UCSD-AML1 (cell line): ENCODE measurements at regions not wholly inside any gene's neighbourhood (a gene's known extent, or its start where the extent isn't known, plus 50 kb on each side); places are given as distances from the start of the nearest gene placed in this dataset.
"Not testable (repeated sequence)": the region's sequence is repeated elsewhere in the genome, so short reads cannot be mapped to it uniquely, and the experiment has no call there.

Source experiments
- DNase-seq: peaks from one replicate; lab custom pipeline; 2025; ENCODE audit not compliant: unreplicated experiment; lab: John Stamatoyannopoulos, UW

DNA sequence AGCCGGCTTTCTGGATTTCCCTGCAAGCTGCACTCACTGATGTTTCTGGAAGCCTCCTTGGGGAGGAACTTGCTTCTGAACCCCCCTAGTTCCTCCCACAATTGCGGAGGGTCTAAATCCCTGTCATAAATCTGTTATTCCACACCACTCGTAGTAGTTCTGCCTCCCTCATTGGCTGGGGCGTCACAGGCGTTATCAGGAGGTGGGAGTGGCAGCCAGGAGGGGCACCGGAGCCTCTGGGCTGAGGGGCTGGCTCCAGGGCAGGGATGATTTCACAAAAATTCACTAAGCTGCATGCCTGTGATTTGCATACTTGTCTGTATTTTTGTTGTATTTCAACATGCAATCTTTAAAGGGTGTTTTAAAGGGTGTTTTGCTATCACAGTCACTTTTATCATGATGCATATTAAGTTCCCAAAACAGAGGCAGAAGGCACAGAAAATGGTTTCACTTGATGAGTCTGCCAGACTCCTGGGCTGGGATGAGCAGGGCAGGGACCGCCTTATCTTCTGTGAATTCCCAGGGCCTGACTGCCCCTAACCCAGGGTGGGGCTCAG, 176.2 kb upstream of the FOXF1 start:
- no peak for DNase-seq

DNA sequence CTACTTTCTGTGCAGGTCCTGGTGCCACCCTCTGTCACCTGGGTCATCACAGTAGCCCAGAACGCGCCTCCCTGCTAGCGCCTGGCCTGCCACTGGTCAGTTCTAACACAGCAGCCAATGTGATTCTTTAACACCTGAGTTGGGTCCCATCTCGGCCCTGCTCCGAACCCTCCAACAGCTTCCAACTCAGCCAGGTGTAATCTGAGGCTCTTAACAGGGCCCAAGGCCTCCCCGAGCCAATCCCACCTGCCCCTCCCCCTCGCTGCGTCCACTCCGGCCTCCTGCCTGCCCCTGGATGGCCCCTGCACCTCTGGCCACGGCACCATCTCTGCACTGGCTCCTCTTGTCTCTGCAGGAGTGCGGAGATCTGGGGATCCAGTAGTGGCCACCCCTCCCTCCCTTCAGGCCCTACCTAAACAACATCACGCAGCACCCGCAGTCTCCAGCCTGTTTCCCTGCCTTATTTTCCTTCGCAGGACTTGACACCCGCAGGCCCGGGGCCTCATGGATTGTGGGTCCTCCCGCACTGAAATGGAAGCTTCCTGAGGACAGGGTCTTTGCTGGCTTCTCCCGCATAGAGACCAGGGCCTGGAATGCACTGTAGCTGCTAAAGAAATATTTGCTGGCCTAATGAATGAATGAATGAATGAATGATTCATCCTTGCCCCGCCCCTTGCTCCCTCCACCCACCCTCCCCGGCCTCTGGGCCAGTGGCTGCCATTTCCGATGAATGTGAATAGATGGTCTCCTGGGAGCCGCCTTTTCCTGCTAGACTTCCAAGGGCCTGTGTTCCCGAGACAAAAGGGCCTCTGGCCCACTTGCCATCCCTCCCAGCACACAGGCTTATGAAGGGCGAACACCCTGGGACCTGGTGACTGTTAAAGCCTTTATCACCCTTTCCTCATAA, 174.8 kb upstream of the FOXF1 start:
- DNase-seq, result no peak

DNA sequence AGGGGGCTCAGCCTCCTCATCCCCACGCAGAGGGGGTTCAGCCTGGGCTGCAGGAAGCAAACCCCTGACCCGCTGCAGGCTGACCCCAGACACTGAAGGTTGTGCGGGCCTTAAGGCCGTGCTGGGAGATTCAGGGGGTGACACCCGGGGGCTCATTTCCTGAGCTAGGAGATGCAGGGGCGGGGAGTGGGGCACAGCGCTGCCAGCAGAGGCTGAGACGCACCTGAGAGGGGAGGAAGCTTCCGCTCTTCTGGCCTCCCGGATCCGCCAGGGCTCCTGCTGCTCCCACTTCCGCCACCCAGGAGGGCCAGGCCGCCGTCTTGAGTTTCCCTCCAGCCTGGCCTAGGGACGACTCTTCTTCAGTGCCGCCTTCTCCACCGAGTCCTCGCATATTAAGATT, 173.2 kb upstream of the FOXF1 start:
- no peak for DNase-seq

DNA sequence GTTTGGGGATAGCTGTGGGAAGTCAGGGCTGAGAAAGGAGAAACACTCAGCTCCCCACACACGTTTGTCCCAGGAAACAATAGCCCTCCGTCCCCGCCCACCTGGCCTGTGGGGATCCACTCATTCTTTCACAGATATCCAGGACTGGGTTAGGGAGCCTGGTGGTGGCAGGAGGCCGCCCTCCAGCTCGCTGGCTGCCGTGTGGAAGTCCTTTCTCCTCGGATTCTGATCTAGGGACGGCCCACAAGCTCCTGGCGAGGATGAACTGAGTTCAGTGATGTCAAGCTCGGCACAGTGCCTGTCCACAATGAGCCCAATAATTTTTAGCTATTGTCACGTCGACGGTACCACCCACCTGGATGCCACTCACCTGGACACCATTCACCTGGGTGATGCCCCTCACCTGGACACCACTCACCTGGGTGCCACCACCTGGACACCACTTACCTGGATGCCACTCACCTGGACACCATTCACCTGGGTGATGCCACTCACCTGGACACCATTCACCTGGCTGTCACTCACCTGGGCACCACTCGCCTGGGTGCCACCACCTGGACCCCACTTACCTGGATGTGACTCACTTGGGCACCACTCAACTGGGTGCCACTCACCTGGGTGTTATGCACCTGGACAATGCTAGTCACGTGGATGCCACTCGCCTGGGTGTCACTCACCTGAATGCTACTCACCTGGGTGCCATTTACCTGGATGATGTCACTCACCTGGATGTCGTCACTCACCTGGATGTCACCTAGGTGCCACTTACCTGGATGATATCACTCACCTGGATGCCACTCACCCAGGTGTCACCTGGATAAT, 172.5 kb upstream of the FOXF1 start:
- no peak for DNase-seq

DNA sequence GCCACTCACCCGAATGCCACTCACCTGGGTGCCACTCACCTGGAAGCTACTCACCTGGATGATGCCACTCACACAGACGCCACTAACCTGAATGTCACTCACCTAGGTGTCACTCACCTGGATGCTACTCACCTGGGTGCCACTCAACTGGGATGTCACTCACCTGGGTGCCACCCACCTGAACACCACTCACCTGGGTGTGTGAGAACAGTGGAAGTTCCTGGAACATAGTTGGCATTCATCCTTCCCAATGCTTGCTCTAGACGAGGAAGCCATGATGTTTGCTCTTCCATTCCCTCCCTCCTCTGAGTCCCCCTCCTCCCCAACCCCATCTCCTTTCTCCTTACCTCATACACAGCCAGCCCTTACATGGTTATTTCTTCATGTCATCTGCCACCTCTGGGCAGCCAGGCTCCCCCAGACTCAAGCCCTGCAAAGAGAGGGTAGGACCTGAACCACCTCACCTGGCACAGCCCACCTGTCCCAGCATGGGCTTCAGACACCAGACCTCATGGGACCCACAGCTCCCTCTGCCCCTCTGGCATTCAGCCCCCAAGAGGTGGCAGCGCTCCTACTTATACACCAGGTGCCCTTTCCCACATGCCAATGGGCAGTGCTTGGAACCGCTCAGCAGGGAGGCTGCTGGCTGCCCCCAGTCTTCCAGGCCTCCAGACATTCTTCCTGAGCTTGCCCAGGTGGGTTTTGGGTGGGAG, 171.8 kb upstream of the FOXF1 start:
- no peak for DNase-seq

DNA sequence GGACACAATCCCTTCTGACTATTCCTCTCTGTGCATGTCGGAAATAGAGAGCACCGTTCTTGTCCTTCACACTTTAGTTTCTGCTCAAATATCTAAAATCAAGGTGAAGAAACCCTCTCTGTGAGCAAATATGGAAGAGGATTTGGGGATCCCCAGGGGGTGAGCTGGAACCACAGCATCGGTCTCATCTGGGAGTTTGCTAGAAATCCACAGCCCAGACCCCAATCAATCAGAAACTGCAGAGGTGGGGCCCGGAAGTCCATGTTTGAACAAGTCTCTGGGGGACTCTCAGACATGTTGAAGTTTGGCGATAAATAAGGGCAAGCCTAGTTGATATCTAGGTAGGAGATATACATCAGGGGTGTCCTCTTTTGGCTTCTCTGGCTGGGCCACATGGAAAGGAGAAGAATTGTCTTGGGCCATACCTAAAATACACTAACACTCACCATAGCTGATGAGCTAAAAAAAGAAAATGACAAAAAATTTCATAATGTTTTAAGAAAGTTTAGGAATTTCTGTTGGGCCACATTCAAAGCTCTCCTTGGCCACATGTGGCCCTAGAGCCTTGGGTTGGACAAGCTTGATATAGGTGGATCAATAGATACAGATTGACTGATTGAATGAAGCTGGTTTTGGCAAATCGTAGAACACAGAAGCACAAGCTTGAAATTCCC, 168.0 kb upstream of the FOXF1 start:
- no peak for DNase-seq

DNA sequence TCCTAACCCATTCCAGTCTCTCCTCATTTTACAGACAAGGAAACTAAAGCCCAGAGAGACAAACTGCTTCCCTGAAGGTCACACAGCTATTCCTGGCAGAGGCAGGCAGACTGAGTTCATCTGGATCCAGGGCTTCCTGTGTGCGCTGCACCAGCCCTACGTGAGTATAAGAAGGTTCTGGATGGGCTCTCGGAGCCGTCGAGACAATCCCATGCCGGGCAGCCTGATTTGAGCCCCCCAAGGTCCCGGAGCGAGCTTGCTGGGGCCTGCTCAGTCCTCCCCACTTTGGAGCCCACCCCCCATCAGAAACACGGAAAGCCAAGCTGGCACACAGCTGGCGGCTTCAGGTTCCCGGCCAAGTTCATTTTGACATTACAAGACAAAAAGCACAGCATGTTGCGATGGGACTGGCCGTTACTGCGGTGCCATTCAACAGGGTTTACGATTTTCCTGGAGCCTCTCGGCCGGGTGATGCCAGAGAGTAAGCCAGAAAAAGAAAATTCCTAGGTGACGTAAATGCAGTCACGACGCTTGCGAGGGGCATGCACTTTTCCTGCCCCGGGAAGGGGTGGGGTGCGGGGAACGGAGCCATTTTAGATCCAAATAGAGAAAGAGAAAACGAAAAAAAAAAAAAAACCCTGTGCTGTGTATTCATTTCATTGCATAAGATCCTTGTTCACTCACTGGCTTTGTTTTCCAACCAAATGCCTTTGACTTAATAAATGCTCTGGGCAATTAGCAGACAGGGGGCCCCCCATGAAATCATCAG, 167.1 kb upstream of the FOXF1 start:
- no peak for DNase-seq

DNA sequence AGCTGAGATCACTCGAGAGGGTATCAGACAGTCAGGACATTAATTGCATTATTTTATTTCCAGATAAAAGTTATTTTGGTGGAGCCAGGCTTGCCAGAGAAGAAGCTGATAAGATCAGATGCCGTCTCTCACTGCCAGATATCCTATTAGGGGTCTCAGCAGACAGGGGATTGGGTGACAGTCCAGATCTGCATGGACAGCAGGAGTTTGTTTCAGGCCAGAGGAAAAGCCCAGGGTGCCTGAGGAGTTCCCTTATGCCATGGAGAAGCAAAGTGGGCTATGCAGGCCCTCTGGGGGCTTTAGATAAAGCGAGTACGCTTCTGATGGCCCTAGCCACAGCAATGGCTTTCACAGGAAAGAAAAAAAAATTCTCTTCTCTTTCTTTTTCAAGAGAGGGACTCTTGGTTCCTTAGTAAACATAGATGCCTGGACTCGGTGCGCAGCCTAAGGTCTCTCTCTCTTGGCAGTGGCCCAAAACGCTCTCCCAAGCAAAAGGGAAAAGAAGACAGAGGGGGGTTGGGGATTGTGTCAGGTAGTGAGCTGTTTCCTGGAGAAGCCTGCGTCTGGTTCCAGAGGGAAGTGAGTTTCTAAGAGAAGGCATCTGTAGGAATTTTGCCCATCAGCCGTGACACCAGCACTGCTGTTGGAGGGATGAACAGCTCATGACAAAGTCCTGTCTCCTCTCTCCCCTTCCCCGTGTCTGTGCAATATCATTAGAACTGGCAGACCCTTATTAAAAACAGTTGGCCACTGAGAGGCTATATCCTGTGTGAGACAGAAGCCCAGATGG, 166.3 kb upstream of the FOXF1 start:
- DNase-seq, result no peak

DNA sequence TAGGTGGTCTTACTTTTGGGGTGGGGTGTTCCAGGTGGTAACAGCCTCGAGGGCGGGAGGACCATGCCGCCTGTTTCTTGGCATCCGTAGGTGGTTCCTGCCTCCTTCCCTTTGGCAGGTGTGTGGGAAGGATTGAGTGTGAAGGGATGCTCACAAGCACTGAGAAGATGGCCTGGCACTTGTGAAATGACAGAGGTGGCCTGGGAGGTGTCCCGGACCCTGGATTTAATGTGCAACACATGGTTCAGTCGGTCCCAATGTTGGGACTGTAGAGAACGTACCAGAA, 165.8 kb upstream of the FOXF1 start:
- no peak for DNase-seq

DNA sequence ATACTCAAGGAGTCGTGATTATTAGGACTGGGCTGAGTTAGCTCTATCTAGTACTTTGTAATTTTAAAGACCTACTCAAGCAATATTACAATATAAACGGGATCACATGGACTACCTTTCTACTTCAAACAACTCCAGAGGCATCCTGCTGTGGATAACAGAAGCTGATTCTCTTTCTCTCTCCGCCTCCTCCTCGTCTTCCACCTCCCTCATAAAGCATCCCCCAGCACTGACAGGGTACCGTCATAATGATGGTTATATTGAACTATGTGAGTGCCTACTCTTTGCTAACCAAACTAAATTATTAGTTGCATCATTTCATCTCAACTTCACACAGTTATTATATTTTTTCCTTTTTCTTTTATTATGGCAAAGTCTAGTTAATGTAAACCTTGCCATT, 165.4 kb upstream of the FOXF1 start:
- DNase-seq, result no peak

DNA sequence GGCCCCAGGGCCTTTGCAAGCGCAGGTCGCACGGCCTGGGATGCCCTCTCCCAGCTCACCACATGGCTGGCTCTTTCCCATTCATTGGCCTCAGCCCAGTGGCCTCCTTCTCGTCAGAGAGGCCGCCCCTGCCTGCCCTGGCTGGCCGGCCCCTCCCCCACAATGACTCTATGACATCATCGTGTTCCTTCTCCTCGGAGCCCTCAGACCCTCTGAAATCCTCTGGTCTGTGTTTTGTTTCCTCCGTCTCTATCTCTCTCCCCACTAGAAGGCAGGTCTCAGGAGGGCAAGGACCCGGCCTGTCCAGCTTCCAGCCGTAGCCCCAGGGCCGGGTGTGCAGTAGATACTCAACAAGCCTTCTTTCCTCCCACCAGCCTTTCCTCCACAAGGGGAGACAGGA, 164.8 kb upstream of the FOXF1 start:
- no peak for DNase-seq

DNA sequence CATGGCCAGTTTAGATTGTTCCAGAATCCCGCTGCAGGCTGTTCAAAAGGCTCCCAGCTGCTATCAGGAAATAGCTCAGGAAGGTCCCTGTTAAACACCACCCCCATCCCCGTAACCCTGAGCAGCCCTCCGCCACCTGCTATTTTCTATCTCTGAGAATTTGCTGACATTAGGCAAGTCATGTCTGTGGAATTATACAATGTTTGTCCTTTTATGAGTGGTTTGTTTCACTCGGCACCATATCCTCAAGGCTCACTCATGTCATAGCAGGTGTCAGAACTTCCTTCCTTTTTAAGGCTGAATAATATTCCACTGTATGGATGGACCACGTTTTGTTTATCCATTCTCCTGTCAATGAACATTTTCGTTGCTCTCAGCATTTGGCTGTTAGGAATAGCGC, 164.3 kb upstream of the FOXF1 start:
- no peak for DNase-seq

DNA sequence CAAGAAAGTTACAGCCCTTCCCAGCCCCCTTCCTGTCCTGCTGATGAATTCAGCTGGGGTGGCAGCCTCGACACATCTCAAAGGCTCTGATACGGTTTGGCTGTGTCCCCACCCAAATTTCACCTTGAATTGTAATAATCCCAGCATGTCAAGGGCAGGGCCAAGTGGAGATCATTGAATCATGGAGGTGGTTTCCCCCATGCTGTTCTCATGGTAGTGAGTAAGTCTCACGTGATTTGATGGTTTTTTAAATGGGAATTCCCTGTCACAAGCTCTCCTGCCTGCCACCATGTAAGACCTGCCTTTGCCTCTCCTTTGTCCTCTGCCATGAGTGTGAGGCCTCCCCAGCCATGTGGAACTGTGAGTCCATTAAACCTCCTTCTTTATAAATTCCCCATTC, 163.2 kb upstream of the FOXF1 start:
- no peak for DNase-seq

DNA sequence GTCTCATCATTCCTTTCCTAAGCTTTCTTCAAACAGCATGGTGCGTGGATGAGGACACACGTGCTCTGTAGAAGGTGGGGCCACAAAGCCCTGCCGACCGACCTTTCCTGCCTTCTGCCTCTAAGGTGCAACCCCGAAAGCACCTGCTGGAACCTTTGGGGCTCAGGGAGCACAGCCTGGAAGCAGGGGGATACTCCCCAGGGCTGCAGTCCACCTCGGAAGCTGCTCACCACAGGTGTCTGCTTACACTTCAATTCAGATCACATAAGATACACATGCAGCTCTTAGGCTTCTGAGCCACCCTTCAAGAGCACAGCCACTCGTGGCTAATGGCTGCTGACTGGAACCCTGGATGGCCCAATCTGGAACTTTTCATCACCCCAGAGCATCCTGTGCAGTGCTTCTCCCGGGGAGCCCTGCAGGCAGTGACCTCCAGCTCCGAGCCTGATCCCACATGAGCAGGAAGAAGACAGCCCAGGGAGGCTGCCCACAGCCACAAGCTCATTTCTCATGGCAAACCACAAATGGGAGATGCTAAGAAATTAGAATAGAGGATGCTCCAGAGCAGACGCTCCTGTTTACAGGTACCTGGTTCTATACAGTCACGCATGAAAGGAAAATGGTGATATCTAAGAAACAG, 162.3 kb upstream of the FOXF1 start:
- no peak for DNase-seq

DNA sequence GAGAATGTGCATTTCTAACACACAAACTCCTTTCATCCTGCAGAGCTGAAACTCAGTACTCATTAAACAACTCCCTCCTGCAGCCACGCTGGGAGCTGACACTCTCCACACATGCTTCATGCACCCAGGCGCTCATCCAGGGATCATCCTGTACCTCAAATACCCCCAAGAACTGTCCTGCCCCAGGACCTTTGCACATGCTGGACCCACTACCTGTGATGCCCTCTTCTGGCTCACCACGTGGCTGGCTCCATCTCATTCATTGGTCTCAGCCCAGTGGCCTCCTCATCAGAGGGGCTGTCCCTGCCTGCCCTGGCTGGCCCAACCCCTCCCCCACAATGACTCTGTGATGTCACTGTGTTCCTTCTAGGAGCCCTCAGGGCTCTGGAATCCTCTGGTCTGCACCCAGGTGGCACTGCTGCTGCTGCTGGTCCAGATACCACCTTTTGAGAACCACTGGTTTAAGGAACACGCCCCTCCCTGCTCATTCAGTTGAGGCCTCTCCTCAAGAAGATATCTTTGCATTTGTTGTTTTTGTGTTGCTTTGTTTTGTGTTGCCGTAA, 160.9 kb upstream of the FOXF1 start:
- no peak for DNase-seq

DNA sequence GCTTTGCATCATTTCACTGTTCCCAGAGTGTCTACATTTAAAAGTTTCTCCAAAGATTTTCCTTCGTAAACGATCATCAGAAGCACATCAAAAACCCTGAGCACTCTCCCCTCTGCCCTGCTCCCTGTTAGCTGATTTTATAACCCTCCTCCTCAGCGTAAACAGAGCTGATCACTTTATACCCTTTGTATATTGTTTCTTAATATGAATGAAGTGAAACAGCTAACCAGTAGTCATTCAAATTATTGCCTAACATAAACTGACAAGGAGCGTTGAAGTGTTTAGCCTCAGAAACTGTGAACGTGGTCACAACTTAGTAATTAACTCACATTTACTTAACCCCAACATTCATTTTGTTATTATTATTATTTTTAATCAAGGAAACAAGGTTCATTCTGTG, 160.0 kb upstream of the FOXF1 start:
- no peak for DNase-seq

DNA sequence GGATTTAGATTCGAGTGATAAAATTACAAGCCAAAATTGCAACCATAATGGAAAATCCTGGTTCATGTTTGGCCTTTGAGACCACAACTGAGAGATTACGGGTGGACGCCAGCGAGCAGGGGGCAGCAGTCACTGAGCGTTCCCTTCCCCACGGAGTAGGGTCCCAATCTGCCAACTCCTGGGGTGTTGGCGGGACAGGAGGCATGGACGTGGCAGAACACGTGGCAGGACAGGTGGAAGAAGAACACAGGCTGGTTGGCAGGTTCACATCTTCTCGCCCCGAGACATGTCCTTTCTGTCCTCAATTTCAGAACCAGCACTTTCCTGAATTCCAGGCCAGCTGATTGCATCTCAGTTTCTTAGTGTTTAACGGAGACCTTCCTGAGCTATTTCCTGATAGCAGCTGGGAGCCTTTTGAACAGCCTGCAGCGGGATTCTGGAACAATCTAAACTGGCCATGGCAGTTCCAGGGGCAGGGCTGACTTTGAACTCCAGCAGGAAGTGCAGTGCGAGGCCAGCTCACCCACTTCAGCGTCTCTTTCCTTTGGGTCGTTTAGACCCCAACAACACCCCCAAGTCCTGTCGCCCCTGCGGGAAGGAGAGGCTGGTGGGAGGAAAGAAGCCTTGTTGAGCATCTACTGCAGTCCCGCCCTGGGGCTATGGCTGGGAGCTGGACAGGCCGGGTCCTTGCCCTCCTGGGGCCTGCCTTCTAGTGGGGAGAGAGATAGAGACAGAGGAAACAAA, 159.1 kb upstream of the FOXF1 start:
- no peak for DNase-seq

DNA sequence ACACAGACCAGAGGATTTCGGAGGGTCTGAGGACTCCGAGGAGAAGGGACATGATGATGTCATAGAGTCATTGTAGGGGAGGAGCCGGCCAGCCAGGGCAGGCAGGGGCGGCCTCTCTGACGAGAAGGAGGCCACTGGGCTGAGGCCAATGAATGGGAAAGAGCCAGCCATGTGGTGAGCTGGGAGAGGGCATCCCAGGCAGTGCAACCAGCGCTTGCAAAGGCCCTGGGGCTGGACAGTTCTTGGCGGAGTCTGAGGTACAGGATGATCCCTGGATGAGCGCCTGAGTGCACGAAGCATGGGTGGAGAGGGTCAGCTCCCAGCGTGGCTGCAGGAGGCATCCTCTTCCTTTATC, 158.6 kb upstream of the FOXF1 start:
- DNase-seq, result not testable (repeated sequence)
